NCI-H1694 treated with DMSO at 0.1 percent for 48 hours (cell line): ENCODE measurements at regions not wholly inside any gene's neighbourhood (a gene's known extent, or its start where the extent isn't known, plus 50 kb on each side); places are given as distances from the start of the nearest gene placed in this dataset.
"Not testable (repeated sequence)": the region's sequence is repeated elsewhere in the genome, so short reads cannot be mapped to it uniquely, and the experiment has no call there.

Experiments
- DNase-seq: peaks from one replicate; lab custom pipeline; 2025; lab: John Stamatoyannopoulos, UW

DNA sequence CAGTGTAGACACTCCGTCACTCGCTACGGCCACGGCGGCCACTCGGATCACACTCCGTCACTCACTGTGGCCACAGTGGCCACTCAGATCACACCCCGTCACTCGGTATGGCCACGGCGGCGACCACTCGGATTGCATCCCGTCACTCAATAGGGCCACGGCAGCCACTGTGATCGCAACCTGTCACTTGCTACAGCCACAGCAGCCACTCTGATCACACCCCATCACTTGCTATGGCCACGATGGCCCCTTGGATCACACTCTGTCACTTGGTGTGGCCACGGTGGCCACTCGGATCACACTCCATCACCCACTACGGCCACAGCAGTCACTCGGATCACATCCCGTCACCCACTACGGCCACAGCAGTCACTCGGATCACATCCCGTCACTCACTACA, 175.3 kb downstream of the LAT start:
- not testable (repeated sequence) for DNase-seq

DNA sequence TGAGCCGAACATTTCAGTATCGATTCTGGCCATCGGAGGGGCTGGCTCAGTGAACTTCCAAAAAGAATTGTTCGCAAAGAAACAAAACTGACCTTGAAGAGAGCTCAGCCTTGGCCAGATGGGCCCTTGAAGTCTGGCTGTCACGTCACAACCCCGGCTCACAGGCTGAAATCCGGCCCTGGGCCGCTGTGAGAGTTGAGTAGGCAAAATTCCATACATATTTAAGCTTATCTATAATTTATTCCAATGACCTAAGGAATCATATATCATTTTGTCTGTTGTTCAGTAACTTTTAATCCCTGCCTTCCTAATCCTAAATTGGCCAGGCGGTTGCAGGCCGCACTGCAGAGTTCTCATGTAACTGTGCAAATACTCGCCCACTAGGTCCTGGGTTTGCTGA, 174.8 kb downstream of the LAT start:
- not testable (repeated sequence) for DNase-seq

GRCh38 chr16:29158785-29159184, 173.9 kb downstream of the LAT start:
- no peak for DNase-seq

DNA sequence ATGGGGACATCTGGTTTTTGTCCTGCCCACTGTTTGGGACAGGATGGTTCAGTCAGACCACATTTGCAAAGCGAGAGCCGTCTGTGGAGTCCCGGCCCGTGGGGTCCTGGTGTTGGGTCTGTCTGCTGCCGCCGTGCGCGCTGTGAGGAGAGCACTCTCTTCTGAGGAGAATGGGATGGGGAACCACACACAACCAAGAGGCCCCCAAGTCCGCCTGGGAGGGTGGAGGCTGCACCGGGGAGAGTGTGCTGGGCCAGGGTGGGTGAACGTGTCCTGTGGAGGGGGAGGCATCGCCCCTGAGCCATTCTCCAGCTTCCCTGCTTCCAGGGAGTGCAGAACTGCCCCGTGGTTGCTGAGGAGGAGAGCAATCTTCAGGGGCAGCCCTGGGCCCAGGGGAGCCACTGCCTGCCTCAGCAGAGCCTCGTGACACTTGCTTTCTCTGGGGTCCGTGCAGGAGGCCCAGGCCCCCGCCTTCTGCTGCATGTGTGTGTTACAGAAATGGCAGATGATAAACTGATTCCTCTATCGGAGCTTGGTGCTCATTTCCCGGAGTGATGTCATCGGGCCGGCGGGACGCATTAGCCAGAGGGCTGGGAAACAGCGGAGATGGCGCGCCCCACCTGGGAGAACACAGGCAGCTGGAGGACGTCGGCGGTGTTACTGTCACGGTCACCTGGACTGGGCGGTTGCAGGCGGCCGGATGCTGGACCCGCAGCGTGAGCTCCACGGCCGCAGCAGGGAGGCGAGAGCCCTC, 173.4 kb downstream of the LAT start:
- DNase-seq: not testable (repeated sequence)

- DNase-seq: not testable (repeated sequence)
Measured at GRCh38 chr16:29157051-29157923, 172.4 kb downstream of the LAT start.

DNA sequence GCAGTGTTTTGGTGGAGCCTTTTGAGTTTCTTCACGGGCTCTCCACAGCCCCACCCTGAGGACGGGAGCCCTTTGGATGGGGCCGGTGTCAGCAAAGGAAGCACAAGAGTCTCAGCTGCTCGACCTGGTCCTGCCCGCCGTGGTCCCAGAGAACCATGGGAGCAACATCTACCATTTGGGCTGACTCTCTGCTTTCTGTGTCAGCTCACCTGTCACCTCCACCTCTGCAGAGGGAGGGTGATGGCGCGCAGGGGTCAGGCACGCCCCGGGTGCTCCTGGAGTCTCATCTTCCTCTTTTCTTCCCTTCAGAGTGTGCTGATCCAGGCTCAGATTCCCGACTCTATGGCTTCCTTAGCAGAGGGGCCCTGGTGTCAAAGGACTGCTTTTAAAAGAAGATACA, 171.7 kb downstream of the LAT start:
- no peak for DNase-seq

DNA sequence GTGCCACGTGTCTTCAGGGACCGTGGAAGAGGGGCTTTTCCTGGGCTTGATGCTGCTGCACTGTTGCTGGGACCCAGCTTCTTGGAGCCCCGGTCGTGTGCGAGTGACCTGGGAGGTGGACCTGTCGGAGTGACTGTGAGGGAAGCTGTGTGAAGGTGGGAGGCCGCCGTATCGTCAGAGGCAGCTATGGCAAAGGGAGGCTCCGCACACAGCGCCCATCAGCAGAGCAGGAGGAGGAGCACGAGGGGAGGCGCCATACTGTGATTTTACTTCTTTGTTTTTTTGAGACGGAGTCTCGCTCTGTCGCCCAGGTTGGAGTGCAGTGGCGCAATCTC, 171.0 kb downstream of the LAT start:
- DNase-seq: not testable (repeated sequence)

DNA sequence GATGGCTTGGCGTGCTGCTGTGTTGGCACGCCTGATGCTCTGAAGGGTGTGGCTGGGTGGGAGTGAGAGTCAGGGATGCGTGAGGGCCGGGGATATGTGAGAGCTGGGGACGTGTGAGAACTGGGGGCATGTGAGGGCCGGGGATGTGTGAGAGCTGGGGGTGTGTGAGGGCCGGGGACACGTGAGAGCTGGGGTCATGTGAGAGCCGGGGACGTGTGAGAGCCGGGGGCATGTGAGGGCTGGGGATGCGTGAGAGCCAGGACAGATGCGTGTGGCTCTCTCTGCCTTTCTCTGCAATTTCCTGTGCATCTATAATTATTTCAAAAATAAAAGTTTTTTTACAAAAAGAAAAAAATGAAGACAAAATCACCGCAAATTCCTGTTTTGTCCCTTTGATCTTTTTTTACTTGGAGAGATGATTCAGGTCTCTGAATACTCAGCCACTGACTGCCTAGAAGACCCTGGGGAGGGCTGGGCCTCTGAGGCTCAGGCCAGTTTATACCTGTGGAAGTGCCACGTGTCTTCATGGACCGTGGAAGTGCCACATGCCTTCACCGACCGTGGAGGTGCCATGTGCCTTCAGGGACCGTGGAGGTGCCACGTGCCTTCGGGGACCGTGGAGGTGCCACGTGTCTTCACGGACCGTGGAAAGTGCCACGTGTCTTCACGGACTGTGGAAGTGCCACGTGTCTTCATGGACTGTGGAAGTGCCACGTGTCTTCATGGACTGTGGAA, 170.4 kb downstream of the LAT start:
- not testable (repeated sequence) for DNase-seq

DNA sequence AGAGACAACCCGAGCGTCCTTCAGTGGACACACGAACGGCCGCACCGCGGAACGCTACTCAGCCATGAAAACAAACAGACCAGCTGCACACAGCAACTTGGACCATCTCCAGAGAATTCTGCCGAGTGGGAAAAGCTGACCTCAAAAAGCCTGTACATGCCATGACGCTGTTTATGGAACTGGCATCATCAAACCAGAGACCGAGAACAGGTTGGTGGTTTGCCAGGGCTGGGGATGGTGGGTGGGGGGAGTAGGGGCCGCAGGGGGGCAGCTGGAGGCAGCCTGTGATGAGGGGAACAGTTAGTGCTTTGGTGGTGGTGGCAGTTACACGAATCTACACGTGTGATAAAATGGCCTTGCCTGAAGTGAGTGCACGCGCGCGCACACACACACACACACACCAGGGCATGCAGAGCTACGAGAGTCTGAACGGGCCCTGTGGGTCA, 169.8 kb downstream of the LAT start:
- DNase-seq: no peak

DNA sequence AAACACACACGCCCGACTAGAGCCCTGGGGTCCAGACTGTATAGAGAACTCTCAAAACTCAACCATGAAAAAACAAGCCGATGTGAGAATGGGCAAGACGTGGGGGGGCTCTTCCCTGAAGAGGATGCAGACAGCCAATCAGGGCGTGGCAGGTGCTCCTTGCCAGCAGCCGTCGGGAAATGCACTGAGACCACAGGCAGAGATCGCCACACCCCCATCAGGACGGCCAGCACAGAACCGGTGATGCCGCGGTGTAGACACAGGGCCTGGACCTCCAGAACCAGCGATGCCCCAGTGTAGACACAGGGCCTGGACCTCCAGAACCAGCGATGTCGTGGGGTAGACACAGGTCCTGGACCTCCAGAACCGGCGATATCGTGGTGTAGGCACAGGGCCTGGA, 169.2 kb downstream of the LAT start:
- DNase-seq: no peak

DNA sequence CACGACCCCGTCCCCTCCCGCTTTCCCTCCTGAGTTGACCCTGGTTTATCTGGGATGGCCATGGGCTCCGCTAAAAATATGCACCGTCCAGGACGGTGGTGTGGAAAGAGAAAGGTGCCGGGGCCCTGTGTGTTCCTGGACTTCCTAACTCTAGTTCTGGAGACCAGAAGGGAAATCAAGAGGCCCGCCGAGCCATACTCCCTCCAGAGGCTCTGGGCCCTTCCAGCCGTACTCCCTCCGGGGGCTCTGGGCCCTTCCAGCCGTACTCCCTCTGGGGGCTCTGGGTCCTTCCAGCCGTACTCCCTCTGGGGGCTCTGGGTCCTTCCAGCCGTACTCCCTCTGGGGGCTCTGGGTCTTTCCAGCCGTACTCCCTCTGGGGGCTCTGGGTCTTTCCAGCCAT, 168.5 kb downstream of the LAT start:
- DNase-seq: not testable (repeated sequence)

DNA sequence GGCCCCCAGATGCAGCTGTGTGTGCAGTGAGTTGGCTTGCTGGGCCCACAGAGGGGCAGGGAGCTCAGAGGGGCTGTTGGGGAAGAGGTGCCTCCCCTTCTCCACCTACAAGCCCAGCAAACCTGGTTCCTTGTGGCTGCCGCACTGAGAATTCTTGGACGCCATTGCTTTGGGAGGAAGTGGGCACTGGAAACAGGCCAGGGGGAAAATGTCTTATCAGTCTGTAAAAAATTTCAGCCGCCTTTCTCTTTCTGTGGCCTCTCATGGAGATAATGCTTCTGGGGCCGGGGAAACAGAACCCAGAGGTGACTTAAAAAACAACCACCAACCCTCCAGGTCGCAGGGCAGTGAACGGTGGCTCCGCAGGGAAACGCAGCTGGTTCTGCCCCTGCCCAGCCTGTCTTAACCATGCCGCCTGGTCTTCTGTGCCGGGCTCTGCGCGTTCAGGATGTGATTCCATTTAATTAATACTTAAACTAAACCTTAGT, 167.7 kb downstream of the LAT start:
- DNase-seq: not testable (repeated sequence)

DNA sequence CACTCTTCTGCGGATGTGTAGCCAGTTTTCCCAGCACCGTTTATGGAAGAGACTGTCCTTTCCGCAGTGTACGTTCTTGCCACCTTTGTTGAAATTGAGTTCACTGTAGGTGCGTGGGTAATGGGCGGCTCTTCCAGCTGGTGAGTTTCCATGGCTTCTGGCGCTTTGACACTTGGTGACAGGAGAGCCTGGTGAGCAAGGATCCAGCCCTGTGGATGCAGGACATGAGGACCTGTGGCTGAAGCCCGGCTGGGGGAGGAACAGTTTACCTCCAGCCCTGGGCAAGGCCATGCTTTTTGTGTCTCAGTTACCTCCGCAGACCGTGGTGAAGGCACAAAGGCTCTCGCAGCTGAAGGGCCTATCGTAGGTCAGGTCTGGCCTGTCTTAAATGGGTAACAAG, 166.5 kb downstream of the LAT start:
- DNase-seq: no peak

- DNase-seq: not testable (repeated sequence)
Measured at GRCh38 chr16:29149912-29150311, 165.1 kb downstream of the LAT start.

- DNase-seq: no peak
Measured at GRCh38 chr16:29148867-29149272, 164.0 kb downstream of the LAT start.

DNA sequence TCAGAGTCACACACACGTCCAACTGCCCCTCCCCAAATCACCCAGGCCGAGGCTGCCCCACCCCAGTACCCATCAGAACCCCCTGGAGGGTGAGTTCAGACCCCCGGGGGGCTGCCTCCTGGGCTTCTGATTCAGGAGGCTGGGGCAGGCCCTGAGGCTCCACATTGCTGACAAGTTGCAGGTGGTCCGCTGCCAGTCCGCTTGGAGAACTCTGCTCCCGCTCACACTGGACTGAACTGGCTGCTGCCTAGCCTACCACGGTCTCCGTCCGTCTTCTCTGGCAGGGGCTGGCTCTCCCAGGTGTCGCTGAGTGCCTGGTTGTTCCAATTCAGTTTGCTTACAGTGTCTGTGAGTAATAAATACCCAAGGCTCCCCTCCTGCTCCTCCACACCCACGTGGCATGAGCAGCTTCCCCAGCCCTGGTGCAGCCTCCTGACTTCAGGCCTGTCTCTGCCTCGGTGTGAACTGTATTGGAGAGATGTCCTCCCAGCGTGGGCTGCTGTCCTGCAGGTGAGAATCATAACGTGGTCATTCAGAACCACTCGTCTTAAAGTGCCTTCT, 163.4 kb downstream of the LAT start:
- no peak for DNase-seq

DNA sequence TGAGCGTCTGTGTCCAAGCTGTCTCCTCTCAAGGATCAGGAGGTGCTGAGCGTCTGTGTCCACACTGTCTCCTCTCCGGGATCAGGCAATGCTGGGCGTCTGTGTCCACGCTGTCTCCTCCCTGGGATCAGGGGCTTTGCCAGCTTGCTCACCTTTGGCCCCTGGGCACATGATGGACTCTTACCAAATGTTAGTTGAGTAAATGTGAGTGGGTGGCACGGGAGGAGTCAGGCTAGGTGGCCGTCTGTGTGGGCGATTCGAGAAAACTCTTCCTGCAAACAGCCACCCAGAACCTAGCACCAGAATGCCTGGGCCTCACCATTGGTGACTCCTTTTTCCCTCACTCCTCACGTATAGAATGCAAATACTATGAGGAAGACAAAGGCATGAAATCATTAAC, 162.9 kb downstream of the LAT start:
- not testable (repeated sequence) for DNase-seq

GRCh38 chr16:29146808-29147643, 162.2 kb downstream of the LAT start:
- not testable (repeated sequence) for DNase-seq

DNA sequence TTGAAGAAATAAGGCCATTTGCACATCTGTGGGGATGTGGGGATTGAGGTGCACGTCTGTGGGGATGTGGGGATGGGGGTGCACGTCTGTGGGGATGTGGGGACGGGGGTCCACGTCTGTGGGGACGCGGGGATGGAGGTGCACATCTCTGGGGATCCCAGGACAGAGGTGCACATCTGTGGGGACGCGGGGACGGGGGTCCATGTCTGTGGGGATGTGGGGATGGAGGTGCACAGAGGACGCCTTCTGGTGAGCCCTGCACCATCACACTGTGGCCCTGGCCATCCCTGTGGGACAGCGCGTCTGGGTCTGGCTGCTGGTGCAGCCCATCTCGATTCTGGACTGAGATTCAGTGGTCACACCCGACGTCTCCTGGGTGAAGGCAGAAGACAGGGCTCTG, 161.4 kb downstream of the LAT start:
- DNase-seq: no peak

GRCh38 chr16:29145486-29146225, 160.8 kb downstream of the LAT start:
- DNase-seq: not testable (repeated sequence)
